Progenitor cell of endocrine pancreas (in vitro differentiated cells): ENCODE measurements at regions not wholly inside any gene's neighbourhood (a gene's known extent, or its start where the extent isn't known, plus 50 kb on each side); places are given as distances from the start of the nearest gene placed in this dataset.
"Not testable (repeated sequence)": the region's sequence is repeated elsewhere in the genome, so short reads cannot be mapped to it uniquely, and the experiment has no call there.

Experiments
- DNase-seq: peaks from one replicate; pipeline ENCODE4 v3.0.0; 2021; ENCODE audit warnings: low spot score; ENCODE audit not compliant: unreplicated experiment
- H3K27ac Mint-ChIP-seq: 2 replicates; pipeline ENCODE4 v1.8.0; 2021; ENCODE audit warnings: mild to moderate bottlenecking, moderate library complexity, mixed read lengths
- H3K27me3 Mint-ChIP-seq: 2 replicates; pipeline ENCODE4 v1.8.0; 2021; ENCODE audit warnings: mixed read lengths
- H3K36me3 Mint-ChIP-seq: 2 replicates; pipeline ENCODE4 v1.8.0; 2022; ENCODE audit warnings: mixed read lengths; ENCODE audit not compliant: insufficient read depth
- H3K4me1 Mint-ChIP-seq: 2 replicates; pipeline ENCODE4 v1.8.0; 2021; ENCODE audit warnings: low read depth, mixed read lengths
- H3K4me3 Mint-ChIP-seq: 2 replicates; pipeline ENCODE4 v1.8.0; 2021; ENCODE audit warnings: low read depth, mild to moderate bottlenecking, moderate library complexity, mixed read lengths
- H3K9me3 Mint-ChIP-seq: 2 replicates; pipeline ENCODE4 v1.8.0; 2021; ENCODE audit warnings: low read depth, mixed read lengths
- TF ChIP-seq, protein P1 (sequence below): fragments of 200-600 bp; sonication (generic); IDR thresholded peaks from one replicate; pipeline ENCODE4 v1.5.0; 2021; ENCODE audit warnings: antibody characterized with exemption, mild to moderate bottlenecking; ENCODE audit not compliant: unreplicated experiment

DNA sequence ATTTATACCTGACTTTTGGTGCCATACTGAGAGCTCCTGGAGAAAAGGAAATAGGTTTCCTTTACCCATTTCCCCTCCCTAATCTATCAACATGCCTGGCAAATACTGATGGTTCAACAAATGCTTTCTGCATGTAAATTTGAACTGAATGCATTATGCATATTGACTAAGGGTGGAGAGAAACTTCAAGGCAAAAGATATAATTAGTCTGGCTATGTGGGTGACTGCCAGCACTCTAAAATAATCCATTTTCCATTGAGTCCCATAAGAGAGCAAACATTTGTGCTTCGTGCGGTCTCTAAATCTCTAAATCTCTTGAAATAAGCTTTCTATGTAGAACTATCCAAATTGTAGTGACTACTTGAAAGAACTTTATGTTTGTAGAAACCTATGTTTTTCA is 451.3 kb upstream of the LMCD1 start:
- H3K9me3 Mint-ChIP-seq: peaks cover 4% of the 10 kb centered on the region
- H3K36me3 Mint-ChIP-seq: peaks cover 1% of the 10 kb centered on the region
- no peak for DNase-seq
- H3K4me1 Mint-ChIP-seq: no peaks in the 10 kb centered on the region
- no peak overlapping the region for H3K4me3 Mint-ChIP-seq
- H3K27ac Mint-ChIP-seq: no peak overlapping the region
- TF ChIP-seq, protein P1, sequence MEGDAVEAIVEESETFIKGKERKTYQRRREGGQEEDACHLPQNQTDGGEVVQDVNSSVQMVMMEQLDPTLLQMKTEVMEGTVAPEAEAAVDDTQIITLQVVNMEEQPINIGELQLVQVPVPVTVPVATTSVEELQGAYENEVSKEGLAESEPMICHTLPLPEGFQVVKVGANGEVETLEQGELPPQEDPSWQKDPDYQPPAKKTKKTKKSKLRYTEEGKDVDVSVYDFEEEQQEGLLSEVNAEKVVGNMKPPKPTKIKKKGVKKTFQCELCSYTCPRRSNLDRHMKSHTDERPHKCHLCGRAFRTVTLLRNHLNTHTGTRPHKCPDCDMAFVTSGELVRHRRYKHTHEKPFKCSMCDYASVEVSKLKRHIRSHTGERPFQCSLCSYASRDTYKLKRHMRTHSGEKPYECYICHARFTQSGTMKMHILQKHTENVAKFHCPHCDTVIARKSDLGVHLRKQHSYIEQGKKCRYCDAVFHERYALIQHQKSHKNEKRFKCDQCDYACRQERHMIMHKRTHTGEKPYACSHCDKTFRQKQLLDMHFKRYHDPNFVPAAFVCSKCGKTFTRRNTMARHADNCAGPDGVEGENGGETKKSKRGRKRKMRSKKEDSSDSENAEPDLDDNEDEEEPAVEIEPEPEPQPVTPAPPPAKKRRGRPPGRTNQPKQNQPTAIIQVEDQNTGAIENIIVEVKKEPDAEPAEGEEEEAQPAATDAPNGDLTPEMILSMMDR: no peak
- H3K27me3 Mint-ChIP-seq: peaks cover 55% of the 10 kb centered on the region

DNA sequence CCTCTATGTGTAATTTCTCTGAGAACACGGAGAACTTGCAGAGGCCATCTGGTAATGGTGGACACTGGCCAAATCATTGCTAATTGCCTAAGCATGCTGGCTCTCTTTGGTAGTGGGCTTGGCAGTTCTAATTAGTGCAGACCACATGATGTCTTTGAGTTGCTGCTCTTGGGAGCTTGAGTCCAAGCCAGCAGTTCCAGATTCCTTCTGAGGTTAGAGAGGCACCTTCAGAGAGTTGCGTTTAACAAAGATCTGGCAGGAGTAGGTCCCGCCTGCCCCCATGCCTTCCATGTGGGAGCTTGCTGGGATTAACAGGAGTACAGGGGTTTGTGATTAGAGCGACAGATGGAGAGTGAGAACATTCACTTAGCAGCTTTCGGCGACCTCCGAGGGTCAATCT is 449.0 kb upstream of the LMCD1 start:
- Mint-ChIP-seq H3K4me1 (peaks cover 3% of the 10 kb centered on the region), H3K27me3 (peaks cover 70% of the 10 kb centered on the region), H3K36me3 (peaks cover 1% of the 10 kb centered on the region), H3K4me3 (no peak overlapping the region), H3K27ac (no peak overlapping the region), H3K9me3 (no peaks in the 10 kb centered on the region)
- TF ChIP-seq, protein P1: no peak
- no peak for DNase-seq

DNA sequence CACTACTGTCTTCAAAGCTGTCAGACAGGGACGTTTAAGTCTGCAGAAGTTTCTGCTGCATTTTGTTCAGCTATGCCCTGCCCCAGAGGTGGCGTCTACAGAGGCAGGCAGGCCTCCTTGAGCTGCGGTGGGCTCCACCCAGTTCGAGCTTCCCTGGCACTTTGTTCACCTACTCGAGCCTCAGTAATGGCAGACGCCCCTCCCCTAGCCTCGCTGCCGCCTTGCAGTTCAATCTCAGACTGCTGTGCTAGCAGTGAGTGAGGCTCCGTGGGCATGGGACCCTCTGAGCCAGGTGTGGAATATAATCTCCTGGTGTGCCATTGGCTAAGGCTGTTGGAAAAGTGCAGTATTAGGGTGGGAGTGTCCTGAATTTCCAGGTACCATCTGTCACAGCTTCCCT is 433.5 kb upstream of the LMCD1 start:
- not testable (repeated sequence) for H3K4me3 Mint-ChIP-seq, H3K27ac Mint-ChIP-seq, DNase-seq

DNA sequence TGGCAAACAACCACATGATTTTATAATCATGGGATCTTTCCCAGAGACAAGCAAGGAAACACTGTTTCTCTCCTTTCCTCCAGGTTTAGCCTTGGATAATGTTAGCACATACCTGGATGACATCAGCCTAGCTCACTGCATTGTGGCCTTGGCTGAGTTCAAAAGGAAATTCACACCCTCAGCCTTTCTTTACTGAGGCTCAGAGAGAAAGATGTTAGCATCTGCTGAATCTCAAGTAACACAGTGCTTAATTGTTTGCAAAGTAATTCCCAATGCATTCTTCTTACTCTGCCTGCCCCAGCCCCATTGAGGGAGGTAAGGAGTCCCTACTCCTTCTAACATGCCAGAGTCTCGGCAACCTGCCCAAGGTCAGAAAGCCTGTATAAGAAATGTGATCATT is 432.2 kb upstream of the LMCD1 start:
- Mint-ChIP-seq H3K36me3 (no peaks in the 10 kb centered on the region), H3K4me1 (no peaks in the 10 kb centered on the region), H3K9me3 (peaks cover 4% of the 10 kb centered on the region), H3K4me3 (no peak overlapping the region), H3K27me3 (no peaks in the 10 kb centered on the region), H3K27ac (no peak overlapping the region)
- DNase-seq: no peak
- TF ChIP-seq, protein P1: no peak

More for the DNA sequence above, 433.5 kb upstream of the LMCD1 start:
- H3K4me1 Mint-ChIP-seq, H3K36me3 Mint-ChIP-seq, H3K27me3 Mint-ChIP-seq, H3K9me3 Mint-ChIP-seq: not testable (repeated sequence)

DNA sequence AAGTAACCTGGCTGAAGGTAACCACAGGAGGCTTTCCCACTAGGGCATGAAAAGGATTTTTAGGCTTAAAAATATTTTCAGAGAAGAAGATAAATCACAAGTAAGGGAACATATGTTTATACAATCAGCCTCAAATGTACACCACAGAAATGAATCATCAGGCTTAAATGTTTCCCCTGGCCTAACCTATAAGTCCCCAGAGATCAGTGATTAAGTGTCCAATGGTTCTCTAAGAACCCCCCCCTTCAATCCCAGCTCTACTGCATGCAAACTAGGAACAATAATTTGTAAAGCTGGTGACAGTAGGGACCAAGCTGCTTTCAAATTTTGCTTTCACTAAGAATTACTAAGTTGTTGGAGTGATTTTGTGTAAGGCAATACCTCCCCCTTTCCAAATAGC is 431.6 kb upstream of the LMCD1 start:
- no peaks in the 10 kb centered on the region for H3K4me1 Mint-ChIP-seq
- peaks cover 4% of the 10 kb centered on the region for H3K9me3 Mint-ChIP-seq
- H3K4me3 Mint-ChIP-seq: no peak overlapping the region

DNA sequence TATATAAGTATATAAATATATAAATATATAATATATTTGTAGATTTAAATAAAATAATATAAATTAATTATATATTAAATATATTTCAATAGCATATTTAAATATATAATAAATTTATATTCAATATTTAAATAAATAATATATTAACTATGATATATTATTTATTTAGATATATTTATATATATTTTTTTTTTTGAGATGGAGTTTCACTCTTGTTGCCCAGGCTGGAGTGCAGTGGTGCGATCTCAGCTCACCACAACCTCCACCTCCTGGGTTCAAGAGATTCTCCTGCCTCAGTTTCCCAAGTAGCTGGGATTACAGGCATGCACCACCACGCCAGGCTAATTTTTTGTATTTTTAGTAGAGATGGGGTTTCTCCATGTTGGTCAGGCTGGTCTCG is 426.9 kb upstream of the LMCD1 start:
- not testable (repeated sequence) for H3K27ac Mint-ChIP-seq, H3K27me3 Mint-ChIP-seq, H3K9me3 Mint-ChIP-seq, H3K36me3 Mint-ChIP-seq, H3K4me3 Mint-ChIP-seq, DNase-seq, H3K4me1 Mint-ChIP-seq

More for the DNA sequence above, 431.6 kb upstream of the LMCD1 start:
- Mint-ChIP-seq H3K27ac (no peak overlapping the region), H3K36me3 (no peaks in the 10 kb centered on the region), H3K27me3 (no peaks in the 10 kb centered on the region)
- DNase-seq: no peak
- TF ChIP-seq, protein P1: no peak

DNA sequence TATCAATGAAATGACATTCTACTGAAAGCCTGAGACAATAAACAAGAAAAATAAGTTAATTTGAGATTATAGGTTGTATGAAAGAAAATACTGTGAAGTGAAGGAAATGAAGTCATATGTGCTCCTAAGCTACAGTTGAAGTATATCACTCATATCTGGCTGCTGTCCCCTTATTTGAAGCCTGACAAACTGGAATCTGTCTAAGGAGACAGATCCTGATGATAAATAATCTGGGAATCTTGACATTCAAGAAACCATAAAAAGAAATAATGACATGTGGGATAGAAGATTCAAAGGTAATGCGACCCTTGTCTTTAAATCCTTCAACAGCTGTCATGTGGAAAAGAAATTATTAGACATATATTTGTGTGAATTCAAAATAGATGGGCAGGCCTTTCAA is 424.5 kb upstream of the LMCD1 start:
- TF ChIP-seq, protein P1: no peak
- no peak for DNase-seq
- H3K27ac Mint-ChIP-seq: no peak overlapping the region
- H3K4me3 Mint-ChIP-seq: no peak overlapping the region
- H3K9me3 Mint-ChIP-seq: no peaks in the 10 kb centered on the region
- no peaks in the 10 kb centered on the region for H3K4me1 Mint-ChIP-seq
- H3K27me3 Mint-ChIP-seq: no peaks in the 10 kb centered on the region
- no peaks in the 10 kb centered on the region for H3K36me3 Mint-ChIP-seq
